ENCODE measurements at regions not wholly inside any gene's neighbourhood (a gene's known extent, or its start where the extent isn't known, plus 50 kb on each side); places are given as distances from the start of the nearest gene placed in this dataset.
A peak's percentile ranks its signal among the peaks of the same experiment; 100 is the strongest.

DNA sequence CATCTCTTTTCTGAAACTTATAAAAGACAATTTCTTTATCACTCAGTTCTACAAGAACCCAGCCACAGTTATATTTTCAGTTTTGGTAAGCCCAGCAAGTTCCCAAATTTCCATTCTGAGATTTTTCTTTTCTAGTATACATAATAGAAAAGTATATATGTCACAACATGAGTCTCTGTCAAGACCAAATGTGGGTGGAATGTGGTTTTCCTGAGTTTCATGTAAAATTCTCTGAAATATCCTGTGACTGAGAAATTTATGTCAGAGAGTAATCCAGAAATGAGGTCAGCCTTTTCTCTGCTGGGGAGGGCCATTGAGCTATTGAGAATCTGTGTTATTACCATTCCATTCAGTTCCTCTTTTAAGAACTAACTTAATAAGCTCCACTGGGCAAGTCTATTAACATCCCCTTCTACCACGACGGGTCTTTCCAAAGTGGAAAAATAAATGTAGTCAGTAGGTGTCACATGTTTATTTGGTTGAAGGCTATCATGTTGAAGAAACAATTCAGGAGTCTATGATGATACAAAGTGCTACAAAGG is 100.7 kb upstream of the HMGN3 start:
- ATAC-seq = no peak
- TF ChIP-seq ZNF565 (CRISPR knock-in tag; conservative IDR thresholded peaks at IDR 0.05; ENCODE audit: low read depth) (no peak), ARNTL (CRISPR knock-in tag; IDR thresholded peaks at IDR 0.05; ENCODE audit: borderline replicate concordance, low read depth) (no peak), ZFP3 (CRISPR knock-in tag; IDR thresholded peaks at IDR 0.05) (no peak), TOX (CRISPR knock-in tag; IDR thresholded peaks at IDR 0.05; ENCODE audit: borderline replicate concordance) (no peak), GLIS3 (CRISPR knock-in tag; IDR thresholded peaks at IDR 0.05) (no peak), ZNF8 (CRISPR knock-in tag; IDR thresholded peaks at IDR 0.05) (no peak), SNAI2 (CRISPR knock-in tag; IDR thresholded peaks at IDR 0.05) (no peak), ESRRG (CRISPR knock-in tag; IDR thresholded peaks at IDR 0.05) (no peak), ZNF70 (CRISPR knock-in tag; IDR thresholded peaks at IDR 0.05) (no peak), PPARA (CRISPR knock-in tag; IDR thresholded peaks at IDR 0.05; ENCODE audit: borderline replicate concordance) (no peak), BACH2 (CRISPR knock-in tag; IDR thresholded peaks at IDR 0.05; ENCODE audit: borderline replicate concordance) (no peak), ZFP30 (CRISPR knock-in tag; IDR thresholded peaks at IDR 0.05) (no peak), OSR1 (CRISPR knock-in tag; IDR thresholded peaks at IDR 0.05) (no peak), ISL1 (CRISPR knock-in tag; IDR thresholded peaks at IDR 0.05) (no peak), TCF4 (CRISPR knock-in tag; IDR thresholded peaks at IDR 0.05; ENCODE audit: borderline replicate concordance) (no peak)
- TF ChIP-seq, protein P1, sequence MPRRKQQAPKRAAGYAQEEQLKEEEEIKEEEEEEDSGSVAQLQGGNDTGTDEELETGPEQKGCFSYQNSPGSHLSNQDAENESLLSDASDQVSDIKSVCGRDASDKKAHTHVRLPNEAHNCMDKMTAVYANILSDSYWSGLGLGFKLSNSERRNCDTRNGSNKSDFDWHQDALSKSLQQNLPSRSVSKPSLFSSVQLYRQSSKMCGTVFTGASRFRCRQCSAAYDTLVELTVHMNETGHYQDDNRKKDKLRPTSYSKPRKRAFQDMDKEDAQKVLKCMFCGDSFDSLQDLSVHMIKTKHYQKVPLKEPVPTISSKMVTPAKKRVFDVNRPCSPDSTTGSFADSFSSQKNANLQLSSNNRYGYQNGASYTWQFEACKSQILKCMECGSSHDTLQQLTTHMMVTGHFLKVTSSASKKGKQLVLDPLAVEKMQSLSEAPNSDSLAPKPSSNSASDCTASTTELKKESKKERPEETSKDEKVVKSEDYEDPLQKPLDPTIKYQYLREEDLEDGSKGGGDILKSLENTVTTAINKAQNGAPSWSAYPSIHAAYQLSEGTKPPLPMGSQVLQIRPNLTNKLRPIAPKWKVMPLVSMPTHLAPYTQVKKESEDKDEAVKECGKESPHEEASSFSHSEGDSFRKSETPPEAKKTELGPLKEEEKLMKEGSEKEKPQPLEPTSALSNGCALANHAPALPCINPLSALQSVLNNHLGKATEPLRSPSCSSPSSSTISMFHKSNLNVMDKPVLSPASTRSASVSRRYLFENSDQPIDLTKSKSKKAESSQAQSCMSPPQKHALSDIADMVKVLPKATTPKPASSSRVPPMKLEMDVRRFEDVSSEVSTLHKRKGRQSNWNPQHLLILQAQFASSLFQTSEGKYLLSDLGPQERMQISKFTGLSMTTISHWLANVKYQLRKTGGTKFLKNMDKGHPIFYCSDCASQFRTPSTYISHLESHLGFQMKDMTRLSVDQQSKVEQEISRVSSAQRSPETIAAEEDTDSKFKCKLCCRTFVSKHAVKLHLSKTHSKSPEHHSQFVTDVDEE (CRISPR knock-in tag; IDR thresholded peaks at IDR 0.05) = no peak
- TF ChIP-seq, protein P2, sequence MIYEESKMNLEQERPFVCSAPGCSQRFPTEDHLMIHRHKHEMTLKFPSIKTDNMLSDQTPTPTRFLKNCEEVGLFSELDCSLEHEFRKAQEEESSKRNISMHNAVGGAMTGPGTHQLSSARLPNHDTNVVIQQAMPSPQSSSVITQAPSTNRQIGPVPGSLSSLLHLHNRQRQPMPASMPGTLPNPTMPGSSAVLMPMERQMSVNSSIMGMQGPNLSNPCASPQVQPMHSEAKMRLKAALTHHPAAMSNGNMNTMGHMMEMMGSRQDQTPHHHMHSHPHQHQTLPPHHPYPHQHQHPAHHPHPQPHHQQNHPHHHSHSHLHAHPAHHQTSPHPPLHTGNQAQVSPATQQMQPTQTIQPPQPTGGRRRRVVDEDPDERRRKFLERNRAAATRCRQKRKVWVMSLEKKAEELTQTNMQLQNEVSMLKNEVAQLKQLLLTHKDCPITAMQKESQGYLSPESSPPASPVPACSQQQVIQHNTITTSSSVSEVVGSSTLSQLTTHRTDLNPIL (CRISPR knock-in tag; IDR thresholded peaks at IDR 0.05; ENCODE audit: low read depth) = no peak
- TF ChIP-seq, protein P3, sequence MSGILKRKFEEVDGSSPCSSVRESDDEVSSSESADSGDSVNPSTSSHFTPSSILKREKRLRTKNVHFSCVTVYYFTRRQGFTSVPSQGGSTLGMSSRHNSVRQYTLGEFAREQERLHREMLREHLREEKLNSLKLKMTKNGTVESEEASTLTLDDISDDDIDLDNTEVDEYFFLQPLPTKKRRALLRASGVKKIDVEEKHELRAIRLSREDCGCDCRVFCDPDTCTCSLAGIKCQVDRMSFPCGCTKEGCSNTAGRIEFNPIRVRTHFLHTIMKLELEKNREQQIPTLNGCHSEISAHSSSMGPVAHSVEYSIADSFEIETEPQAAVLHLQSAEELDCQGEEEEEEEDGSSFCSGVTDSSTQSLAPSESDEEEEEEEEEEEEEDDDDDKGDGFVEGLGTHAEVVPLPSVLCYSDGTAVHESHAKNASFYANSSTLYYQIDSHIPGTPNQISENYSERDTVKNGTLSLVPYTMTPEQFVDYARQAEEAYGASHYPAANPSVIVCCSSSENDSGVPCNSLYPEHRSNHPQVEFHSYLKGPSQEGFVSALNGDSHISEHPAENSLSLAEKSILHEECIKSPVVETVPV (CRISPR knock-in tag; IDR thresholded peaks at IDR 0.05) = no peak
- TF ChIP-seq, protein P4, sequence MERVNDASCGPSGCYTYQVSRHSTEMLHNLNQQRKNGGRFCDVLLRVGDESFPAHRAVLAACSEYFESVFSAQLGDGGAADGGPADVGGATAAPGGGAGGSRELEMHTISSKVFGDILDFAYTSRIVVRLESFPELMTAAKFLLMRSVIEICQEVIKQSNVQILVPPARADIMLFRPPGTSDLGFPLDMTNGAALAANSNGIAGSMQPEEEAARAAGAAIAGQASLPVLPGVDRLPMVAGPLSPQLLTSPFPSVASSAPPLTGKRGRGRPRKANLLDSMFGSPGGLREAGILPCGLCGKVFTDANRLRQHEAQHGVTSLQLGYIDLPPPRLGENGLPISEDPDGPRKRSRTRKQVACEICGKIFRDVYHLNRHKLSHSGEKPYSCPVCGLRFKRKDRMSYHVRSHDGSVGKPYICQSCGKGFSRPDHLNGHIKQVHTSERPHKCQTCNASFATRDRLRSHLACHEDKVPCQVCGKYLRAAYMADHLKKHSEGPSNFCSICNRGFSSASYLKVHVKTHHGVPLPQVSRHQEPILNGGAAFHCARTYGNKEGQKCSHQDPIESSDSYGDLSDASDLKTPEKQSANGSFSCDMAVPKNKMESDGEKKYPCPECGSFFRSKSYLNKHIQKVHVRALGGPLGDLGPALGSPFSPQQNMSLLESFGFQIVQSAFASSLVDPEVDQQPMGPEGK (CRISPR knock-in tag; IDR thresholded peaks at IDR 0.05; ENCODE audit: borderline replicate concordance) = no peak
- TF ChIP-seq, protein P5, sequence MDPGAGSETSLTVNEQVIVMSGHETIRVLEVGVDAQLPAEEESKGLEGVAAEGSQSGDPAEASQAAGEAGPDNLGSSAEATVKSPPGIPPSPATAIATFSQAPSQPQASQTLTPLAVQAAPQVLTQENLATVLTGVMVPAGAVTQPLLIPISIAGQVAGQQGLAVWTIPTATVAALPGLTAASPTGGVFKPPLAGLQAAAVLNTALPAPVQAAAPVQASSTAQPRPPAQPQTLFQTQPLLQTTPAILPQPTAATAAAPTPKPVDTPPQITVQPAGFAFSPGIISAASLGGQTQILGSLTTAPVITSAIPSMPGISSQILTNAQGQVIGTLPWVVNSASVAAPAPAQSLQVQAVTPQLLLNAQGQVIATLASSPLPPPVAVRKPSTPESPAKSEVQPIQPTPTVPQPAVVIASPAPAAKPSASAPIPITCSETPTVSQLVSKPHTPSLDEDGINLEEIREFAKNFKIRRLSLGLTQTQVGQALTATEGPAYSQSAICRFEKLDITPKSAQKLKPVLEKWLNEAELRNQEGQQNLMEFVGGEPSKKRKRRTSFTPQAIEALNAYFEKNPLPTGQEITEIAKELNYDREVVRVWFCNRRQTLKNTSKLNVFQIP (CRISPR knock-in tag; IDR thresholded peaks at IDR 0.05; ENCODE audit: borderline replicate concordance, low read depth) = no peak

DNA sequence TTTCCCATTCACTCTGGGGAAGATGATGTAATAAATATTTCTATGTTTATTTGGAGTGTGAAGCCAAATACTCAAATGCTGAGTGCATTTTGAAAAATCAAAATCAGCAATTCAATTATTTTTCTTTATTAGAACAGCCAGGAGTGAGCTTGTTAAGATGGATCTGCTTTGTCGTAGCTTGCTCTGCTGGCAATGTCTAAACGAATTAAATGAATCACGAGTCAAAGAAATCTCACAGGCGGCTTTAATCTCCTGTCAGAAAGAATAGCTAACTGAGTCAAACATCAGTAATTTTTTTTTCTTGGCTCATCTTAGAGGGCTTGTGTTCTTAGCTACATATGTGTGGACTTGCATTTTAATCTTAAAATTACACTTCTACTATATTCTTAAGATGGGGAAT is 100.2 kb upstream of the HMGN3 start:
- no peak for ATAC-seq
- TF ChIP-seq ISL1 (CRISPR knock-in tag; IDR thresholded peaks at IDR 0.05) (peak; percentile 87), ZNF70 (CRISPR knock-in tag; IDR thresholded peaks at IDR 0.05) (no peak), SNAI2 (CRISPR knock-in tag; IDR thresholded peaks at IDR 0.05) (no peak), TOX (CRISPR knock-in tag; IDR thresholded peaks at IDR 0.05; ENCODE audit: borderline replicate concordance) (no peak), ZNF565 (CRISPR knock-in tag; conservative IDR thresholded peaks at IDR 0.05; ENCODE audit: low read depth) (no peak), PPARA (CRISPR knock-in tag; IDR thresholded peaks at IDR 0.05; ENCODE audit: borderline replicate concordance) (no peak), ESRRG (CRISPR knock-in tag; IDR thresholded peaks at IDR 0.05) (no peak), CSDC2 (CRISPR knock-in tag; IDR thresholded peaks at IDR 0.05) (no peak), ZFP30 (CRISPR knock-in tag; IDR thresholded peaks at IDR 0.05) (no peak), OSR1 (CRISPR knock-in tag; IDR thresholded peaks at IDR 0.05) (no peak), GLIS3 (CRISPR knock-in tag; IDR thresholded peaks at IDR 0.05) (no peak), RARB (CRISPR knock-in tag; IDR thresholded peaks at IDR 0.05) (no peak)
- TF ChIP-seq, protein P4 (CRISPR knock-in tag; IDR thresholded peaks at IDR 0.05; ENCODE audit: borderline replicate concordance) = no peak
- TF ChIP-seq, protein P5 (CRISPR knock-in tag; IDR thresholded peaks at IDR 0.05; ENCODE audit: borderline replicate concordance, low read depth) = no peak
- TF ChIP-seq, protein P3 (CRISPR knock-in tag; IDR thresholded peaks at IDR 0.05) = no peak
- TF ChIP-seq, protein P2 (CRISPR knock-in tag; IDR thresholded peaks at IDR 0.05; ENCODE audit: low read depth) = peak; percentile 64
